HUDEP-2 (cell line): ENCODE measurements at regions not wholly inside any gene's neighbourhood (a gene's known extent, or its start where the extent isn't known, plus 50 kb on each side); places are given as distances from the start of the nearest gene placed in this dataset.
"Not testable (repeated sequence)": the region's sequence is repeated elsewhere in the genome, so short reads cannot be mapped to it uniquely, and the experiment has no call there.

Source experiments
- DNase-seq, 76 experiments: peaks; one replicate each; lab custom pipeline; 2025; ENCODE audit not compliant: unreplicated experiment in 76 of 76; lab: John Stamatoyannopoulos, UW

DNA sequence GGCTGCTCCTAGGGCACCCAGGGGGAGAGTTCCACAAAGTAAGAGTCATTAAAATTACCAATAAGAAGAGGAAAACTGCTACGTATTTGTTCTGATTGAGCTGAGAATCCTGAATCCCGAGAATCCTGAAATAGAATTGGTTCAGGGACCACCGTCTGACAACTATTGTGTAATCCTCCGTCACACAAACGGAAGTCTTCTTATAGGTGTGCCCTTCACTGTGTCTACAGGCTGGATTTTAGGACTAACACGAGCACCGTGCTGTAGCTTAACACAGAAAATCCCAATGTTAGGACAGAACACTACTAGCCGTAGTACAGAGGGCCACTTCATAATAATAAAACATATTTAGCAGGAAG, 50.6 kb upstream of the RNF182 start:
- no peak for DNase-seq

DNA sequence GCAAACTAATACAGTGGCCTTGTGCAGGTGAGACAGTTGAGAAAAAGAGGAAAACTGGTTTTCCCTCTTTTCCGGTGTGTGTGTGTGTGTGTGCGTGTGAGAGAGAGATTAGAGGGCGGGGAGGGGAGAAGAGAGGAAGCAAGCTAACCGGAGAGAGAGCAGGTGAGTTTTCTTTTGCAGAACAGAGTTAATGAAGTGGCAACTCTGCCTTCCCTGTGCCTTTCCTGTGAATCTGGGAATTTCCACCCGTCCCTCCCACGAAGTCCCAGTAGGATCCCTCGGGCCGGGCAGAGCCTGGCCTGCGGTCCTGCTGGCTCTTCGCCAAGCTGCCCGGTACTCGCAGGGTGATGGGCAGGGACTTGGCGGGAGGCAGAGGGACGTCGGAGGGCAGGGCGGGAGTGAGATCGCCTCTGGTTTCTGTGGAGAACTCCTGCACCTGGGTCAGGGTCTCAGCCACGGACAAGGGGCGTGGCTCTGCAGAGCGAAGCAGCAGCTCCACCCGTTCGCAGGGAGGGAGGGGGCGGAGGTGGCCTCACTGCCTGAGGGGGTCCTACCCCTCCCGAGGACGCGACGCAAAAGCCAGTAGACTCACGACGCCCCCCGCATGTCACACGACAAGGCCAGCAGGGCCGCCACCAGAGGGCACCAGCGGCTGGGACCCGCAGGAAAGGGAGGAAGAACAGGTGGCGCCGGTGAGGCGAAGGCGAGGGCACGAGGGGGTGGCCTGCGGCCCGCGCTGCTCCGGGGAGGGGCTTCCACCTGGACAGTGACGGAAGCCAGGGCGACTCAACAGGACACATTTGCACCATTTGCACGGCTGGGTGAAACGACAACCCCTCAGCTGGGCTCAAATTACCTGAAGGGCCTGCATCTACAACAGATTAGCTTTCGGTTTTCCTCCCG, 51.2 kb upstream of the RNF182 start:
- DNase-seq = peak in 54 of 76 experiments; percentile 9 to 70 (median 47)

DNA sequence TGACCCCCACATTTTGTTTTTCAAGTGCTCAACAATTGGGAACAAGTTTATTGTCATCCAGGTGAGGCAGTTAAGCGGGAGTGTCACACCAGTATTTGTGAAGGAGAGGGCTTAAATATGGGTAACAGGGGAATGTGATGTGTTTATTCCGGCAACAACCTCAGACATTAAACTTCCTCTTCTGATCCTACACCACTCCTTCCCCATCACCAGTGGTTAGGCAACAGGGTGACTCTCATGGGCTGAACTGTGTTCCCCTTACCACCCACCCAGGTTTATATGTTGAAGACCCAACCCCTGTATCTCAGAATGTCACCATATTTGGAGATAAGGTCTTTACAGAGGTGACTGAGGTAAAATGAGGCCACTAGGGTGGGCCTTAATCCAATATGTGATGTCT, 52.1 kb upstream of the RNF182 start:
- DNase-seq = no peak

DNA sequence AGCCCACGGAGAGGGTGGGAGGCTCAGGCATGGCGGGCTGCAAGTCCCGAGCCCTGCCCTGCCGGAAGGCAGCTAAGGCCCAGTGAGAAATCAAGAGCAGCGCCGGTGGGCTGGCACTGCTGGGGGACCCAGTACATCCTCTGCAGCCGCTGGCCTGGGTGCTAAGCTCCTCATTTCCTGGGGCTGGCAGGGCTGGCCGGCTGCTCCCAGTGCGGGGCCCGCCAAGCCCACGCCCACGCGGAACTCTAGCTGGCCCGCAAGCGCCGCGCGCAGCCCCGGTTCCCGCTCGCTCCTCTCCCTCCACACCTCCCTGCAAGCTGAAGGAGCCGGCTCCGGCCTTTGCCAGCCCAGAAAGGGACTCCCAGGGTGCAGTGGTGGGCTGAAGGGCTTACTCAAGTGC, 52.7 kb upstream of the RNF182 start:
- not testable (repeated sequence) for DNase-seq

DNA sequence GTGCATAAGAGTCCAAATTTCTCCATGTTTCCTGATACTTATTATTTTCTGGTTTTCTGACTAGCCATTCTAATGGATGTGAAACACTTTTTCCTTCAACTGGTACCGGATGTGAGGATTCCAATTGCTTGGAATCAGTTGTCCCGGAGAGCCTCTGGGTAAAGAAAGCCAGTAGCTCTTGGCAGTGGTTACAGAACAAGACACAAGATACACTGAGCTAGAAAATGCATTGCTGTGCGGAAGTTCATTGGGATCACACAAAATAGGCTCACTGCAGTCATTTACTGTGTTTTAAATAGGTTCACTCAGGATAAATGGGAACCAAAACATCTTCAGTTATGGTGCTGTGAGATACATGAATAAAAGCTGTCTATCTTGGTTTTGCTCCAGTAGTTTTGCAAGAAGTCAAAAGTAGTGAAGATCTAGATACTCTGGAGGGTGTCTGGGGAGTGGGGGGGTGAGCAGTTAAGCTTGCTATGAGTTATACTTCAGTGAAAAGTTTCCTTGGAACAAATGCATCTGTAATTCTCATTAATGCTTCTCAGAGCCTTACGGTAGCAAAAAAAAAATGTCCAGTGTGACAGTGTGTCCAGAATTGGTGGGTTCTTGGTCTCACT, 54.4 kb upstream of the RNF182 start:
- no peak for DNase-seq

DNA sequence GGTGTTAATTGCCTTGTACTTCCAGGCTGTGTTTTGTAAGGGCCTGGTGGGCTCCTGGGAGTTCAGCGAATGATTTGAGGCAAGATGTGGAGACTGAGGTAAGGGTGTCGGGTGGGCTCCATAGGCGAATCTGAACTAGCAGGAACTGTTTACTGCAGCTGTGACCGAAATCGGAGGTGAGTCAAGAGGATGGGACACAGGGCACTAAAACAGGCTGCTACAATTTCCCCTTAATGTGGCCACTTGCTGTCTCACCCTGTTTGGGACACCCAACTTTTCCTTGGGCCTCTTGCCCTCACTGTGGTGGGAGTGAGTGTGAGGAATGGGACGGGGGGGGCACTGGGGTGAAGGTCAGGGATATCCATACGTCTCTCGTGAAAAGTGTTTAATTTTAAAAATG, 53.9 kb upstream of the MCUR1 start:
- no peak for DNase-seq

DNA sequence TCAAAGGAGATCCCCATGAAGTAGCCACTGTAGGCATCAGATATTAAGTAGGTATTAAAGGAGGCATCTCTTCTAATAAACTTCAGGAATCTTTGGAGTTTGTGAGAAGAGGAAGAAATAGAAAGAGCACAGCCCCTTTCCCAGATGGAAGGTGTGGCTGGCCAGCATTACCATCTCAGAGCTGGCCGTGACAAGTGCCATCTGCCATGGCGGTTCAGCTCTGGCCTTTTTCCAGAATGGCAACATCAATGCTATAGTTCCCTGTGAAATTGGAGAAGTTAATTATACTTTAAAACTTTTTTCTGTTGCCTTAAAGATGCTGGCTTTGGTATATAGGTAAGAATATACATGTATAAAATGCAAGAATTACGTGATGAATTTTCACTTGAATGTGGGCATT, 51.9 kb upstream of the MCUR1 start:
- no peak for DNase-seq

DNA sequence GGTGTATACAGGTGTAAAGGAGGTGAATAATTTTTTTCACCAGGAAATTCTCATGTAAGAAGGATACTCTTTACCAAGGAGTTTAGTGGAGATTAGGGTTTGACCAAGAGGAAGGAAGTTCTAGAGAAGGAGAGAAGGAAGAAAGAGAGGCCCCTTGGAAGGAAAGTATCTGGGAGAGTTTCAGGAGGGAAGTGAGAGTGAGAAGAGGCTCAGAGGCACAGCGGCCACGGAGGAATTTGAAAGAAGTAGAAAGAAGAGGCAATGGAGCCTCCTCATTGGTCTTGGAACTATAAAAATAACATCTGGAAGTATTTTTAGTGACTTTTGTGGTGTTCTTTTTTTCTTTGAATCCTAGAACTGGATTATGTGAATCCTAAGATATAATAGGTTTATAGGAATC, 50.8 kb upstream of the MCUR1 start:
- DNase-seq = no peak

DNA sequence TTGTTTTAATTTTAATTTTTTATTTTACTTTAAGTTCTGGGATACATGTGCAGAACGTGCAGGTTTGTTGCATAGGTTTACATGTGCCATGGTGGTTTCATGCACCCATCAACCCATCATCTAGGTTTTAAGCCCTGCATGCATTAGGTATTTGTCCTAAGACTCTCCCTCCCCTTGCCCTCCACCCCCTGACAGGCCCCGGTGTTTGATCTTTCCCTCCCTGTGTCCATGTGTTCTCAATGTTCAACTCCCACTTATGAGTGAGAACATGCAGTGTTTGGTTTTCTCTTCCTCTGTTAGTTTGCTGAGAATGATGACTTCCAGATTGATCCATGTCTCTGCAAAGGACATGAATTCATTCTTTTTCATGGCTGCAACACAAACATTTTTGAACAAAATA, 50.3 kb upstream of the MCUR1 start:
- not testable (repeated sequence) for DNase-seq
